DOHH2 (cell line): ENCODE measurements at regions not wholly inside any gene's neighbourhood (a gene's known extent, or its start where the extent isn't known, plus 50 kb on each side); places are given as distances from the start of the nearest gene placed in this dataset.

Source experiments
- CTCF ChIP-seq: fragments of 200-600 bp; sonication (generic); IDR thresholded peaks from one replicate; pipeline ENCODE4 v1.5.1; 2014; ENCODE audit warnings: antibody characterized with exemption, mild to moderate bottlenecking, low read depth, low read length; ENCODE audit not compliant: poor library complexity, severe bottlenecking
- EZH2phosphoT487 ChIP-seq: fragments of 200-600 bp; sonication (generic); IDR thresholded peaks from 2 replicates; pipeline ENCODE4 v1.6.1; 2017; ENCODE audit warnings: borderline replicate concordance, mild to moderate bottlenecking, antibody characterized with exemption, low read length, moderate library complexity, mixed read lengths

- no peak for TF ChIP-seq EZH2phosphoT487
- TF ChIP-seq CTCF: no peak
Measured at GRCh38 chr6:108746836-108747575, 101.2 kb upstream of the ARMC2 start.
